ENCODE measurements at regions not wholly inside any gene's neighbourhood (a gene's known extent, or its start where the extent isn't known, plus 50 kb on each side); places are given as distances from the start of the nearest gene placed in this dataset.
A peak's percentile ranks its signal among the peaks of the same experiment; 100 is the strongest.
"Not testable (repeated sequence)": the region's sequence is repeated elsewhere in the genome, so short reads cannot be mapped to it uniquely, and the experiment has no call there.

DNA sequence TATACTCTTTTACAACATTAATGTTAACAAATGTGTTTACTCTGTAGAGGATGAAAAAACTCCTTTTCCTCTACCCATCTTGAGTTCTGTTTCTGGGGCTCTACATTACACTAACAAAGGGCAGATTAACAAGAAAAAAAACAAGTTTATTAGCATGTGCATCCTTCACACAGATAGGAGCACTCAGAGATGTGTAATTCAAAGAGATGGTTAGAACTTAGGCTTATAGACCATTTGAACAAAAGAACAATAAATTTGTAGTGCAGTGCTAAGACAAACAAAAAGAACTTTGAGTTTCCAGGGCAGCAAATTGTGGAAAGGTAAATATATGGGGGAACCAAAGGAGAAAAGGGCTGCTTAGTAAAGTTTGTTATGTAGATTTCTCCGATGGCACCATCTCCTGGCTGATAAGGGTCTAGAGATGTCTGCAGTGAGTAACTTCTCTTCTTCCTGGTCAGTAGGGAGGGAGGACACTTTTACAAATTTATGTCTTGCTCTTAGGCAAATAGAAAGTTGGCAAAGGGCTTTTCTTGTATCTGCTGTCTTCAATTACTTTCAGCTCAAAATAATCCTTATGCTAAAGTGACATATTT, 1249.9 kb upstream of the TENM3 start:
- no peak overlapping the region for H3K4me3 ChIP-seq (ENCODE audit: low read depth, low read length)
- no peak for DNase-seq (ENCODE audit: low read depth)

DNA sequence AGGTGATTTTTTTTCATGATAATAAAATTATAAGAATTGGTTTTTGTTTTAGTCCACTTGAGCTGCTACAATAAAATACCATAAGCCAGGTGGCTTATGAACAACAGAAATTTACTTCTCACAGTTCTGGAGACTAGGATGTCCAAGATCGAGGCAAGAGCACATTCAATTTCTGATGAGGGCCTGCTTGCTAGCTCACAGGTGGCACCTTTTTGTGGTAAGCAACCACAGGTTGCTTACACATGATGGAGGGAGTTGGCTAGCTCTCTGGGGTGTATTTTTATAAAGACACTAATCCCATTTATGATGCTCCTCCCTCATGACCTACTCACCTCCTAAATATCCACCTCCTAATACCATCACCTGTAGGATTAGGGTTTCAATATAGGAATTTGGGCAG, 1248.5 kb upstream of the TENM3 start:
- no peak overlapping the region for H3K4me3 ChIP-seq (ENCODE audit: low read depth, low read length)
- no peak for DNase-seq (ENCODE audit: low read depth)

DNA sequence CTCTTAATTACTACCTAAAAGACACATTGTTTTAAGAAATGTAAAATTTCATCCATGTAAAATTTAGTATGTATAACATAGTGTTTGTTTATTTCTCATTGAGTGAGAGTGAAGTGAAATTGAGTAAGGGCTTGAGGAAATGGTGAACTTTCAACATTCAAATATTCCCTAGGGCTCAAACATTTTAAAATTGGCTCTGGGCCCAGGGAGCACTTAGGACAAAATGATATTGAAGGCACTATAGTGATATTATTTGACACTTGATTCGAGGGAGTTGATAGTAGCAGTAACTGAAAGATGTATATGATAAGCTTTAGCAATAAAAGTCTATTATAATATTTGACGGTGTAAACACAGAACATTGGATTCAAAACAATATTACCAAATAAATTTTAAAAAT, 1244.0 kb upstream of the TENM3 start:
- DNase-seq (ENCODE audit: low read depth) = no peak

DNA sequence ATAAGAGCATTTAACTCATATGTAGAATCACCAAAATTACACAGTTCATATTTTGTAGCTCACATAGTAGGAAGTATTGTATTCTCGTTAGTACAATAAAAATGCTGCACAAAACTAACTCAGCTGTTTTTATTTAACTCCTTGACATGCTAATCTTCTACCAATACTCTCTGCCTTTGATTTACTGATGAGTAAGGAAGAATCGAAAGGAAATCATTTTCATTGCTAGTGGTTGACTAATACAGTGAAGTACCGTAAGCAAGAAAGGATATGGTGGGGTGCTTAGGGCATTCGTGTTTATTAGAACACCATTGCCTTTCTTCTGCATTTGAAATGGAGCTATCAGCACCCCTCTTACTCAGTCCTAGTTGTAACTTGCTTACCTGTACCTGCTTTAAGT, 1239.1 kb upstream of the TENM3 start:
- DNase-seq (ENCODE audit: low read depth) = no peak
- no peak overlapping the region for H3K4me3 ChIP-seq (ENCODE audit: low read depth, low read length)

More for the DNA sequence above, 1244.0 kb upstream of the TENM3 start:
- H3K4me3 ChIP-seq (ENCODE audit: low read depth, low read length) = no peak overlapping the region

DNA sequence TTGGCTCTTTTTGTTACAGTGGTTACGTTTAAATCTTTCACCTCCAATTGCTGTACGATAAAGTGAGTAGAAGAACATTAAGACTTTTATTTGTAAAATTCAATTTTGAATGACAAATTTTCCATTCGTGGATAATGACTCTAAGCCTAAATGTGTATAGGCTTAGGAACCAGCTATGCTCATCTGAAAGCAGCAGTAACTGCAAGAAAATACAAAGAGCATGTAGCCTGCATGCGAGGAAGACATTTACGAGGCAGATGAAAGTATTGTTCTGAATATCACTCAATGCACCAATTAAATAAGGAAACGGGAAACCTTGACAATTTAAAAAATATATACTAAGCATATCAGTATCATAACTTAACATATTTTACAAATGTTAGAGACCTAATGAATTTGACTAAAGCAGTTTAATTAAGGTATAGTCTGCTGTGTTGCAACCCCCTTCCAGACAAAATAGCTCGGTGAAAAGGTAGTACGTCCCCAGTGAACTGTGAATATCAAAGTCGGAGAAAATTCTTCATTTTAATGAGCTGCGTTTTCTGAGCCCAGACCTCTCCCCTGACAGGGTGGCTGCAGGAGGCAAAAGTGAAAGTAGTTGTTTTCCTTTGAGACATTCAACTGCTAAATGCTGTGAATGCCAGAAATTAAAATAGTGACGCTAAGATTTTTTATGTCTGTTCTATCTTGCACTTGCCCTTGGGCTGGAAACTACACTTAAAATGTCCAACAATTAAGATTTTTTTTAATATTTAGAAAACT, 1236.5 kb upstream of the TENM3 start:
- peak overlapping the region; percentile 5 for H3K4me3 ChIP-seq (ENCODE audit: low read depth, low read length)

DNA sequence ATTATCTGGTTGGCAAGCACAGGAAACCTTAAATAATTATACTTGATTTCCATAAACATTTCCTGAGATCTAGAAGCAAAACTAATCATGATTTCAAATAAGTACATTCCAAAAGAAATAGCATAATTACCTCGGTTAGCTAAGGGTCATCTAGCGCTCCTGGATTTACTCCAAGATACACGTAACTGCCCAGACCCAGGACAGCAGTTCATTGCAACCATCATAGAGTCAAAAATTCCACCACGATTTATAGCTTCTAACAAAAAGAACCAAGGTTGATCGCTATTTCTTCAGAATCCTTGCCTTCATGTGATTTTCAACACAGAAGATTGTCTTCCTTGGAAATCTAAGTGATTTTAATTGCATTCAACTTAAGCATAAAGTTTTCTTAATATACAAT, 1235.5 kb upstream of the TENM3 start:
- no peak for DNase-seq (ENCODE audit: low read depth)
- no peak overlapping the region for H3K4me3 ChIP-seq (ENCODE audit: low read depth, low read length)

More for the DNA sequence above, 1236.5 kb upstream of the TENM3 start:
- no peak for DNase-seq (ENCODE audit: low read depth)

DNA sequence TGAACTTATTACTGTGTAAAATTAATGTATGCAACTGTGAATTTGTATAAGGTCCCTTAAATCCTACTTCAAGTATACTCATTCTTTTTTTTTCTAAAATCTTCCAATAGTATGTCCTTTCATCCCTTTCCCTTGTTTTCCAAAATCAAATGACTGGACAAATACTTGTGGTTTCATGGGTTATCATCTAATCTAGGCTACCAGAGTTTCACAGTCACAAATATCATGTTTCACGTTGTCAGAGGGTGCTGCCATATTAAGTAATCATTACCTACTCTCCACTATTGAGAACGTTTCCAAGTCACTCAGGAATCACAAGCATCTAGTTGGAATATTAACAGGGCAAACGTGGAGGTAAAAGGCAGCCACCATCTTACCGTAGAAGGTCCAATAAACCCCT, 1235.0 kb upstream of the TENM3 start:
- no peak for DNase-seq (ENCODE audit: low read depth)
- H3K4me3 ChIP-seq (ENCODE audit: low read depth, low read length) = no peak overlapping the region

DNA sequence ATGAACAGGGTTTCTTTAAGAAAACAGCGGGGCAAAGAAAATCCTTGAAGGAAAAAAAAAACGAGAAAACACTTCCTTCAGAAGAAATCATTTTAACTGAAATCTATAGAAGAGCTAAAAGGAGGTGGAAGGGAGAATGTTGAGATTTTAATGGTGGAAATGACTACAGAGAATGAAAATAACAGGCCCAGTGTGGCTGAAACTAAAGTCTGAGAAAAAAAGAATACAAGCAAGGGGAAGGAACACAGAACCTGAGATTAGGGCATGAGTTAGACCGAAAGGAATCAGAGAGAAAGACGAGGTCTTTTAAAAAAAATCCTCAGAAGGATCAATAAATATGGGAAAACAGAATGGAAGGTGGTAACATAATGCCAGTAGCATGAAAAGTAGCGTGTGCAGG, 1230.0 kb upstream of the TENM3 start:
- H3K4me3 ChIP-seq (ENCODE audit: low read depth, low read length) = no peak overlapping the region
- no peak for DNase-seq (ENCODE audit: low read depth)

DNA sequence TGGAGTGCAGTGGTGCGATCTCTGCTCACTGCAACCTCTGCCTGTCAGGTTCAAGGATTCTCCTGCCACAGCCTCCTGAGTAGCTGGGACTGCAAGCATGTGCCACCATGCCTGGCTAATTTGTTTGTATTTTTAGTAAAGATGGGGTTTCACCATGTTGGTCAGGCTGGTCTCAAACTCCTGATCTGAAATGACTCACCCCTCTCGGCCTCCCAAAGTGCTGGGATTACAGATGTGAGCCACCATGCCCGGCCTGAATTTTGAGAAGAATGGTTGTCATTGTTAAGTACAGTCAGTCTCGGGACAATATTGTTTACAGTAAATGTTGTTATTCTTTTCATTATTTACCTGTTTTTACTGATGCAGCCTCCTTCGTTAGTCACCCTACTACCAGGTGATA, 1226.2 kb upstream of the TENM3 start:
- H3K4me3 ChIP-seq (ENCODE audit: low read depth, low read length) = no peak overlapping the region
- DNase-seq (ENCODE audit: low read depth) = no peak

DNA sequence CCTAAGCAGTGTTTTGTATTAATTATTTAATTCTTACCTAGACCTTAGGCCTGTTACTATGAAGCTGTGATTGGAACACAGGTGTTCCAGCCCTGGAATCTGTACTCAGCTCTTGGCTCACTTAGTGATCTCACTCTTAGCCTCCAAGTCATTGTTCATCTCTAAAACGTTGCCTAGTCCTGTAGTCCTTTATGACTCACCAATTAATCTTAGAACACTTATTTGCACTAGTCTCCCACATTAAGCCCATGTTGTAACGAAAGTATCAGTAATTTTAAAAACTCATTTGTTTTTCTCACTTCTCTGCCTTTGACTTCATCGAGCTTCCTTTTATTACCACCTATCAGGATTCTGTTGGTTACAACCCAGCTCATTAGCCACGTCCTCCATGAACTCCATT, 1224.7 kb upstream of the TENM3 start:
- no peak overlapping the region for H3K4me3 ChIP-seq (ENCODE audit: low read depth, low read length)

DNA sequence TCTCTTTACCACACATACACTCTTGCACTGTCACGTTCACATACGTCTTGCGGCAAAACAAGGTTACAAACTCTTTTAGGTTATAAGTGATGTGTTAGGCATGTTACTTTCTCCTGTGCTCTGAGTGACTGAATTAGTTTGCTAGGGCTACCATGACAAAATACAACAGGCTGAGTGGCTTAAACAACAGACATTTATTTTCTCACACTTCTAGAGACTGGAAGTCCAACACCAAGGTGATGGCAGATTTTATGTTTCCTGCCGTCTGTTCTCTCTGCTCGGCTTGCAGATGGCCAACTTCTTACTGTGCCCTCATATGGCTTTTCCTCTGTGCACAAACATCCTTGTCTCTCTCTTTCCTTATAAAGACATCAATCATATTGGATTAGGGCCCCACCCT, 1224.3 kb upstream of the TENM3 start:
- DNase-seq (ENCODE audit: low read depth) = no peak
- no peak overlapping the region for H3K4me3 ChIP-seq (ENCODE audit: low read depth, low read length)

More for the DNA sequence above, 1224.7 kb upstream of the TENM3 start:
- no peak for DNase-seq (ENCODE audit: low read depth)

DNA sequence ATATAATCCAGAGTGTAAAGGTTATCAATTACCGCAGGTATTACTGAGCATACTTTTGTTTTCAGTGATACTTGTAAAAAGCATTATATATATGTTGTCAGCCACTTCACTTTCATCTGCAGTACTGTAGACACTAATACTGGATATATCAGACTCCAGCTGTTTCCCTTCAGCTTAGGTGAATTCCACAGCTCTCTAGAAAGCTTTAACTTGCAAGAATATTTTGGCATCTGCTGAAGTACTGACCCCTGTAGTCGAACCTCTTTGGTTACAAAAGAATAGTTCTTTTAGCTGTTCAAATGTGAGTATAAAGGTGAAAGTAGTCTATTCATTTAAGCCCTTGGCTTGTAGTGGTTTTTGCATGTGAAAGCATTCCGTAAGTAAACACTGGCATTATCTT, 1222.7 kb upstream of the TENM3 start:
- DNase-seq (ENCODE audit: low read depth) = no peak
- H3K4me3 ChIP-seq (ENCODE audit: low read depth, low read length) = no peak overlapping the region

DNA sequence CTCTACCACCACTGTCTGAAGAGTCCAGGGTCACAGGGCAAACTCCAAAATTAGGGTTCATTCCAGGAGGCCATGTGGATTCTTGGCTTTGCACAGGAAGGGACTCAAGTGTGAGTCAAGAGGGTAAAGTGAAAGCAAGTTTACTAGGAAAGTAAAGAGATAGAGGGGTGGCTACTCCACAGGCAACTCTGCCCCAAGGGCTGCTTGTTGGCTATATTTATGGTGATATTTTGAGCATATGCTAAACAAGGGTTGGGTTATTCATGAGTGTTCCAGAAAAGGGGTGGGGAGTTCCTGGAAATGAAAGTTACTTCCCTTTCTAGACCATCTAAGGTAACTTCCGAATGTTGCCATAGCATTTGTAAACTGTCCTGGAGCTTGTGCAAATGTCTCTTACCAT, 1222.0 kb upstream of the TENM3 start:
- H3K4me3 ChIP-seq (ENCODE audit: low read depth, low read length) = no peak overlapping the region
- no peak for DNase-seq (ENCODE audit: low read depth)

DNA sequence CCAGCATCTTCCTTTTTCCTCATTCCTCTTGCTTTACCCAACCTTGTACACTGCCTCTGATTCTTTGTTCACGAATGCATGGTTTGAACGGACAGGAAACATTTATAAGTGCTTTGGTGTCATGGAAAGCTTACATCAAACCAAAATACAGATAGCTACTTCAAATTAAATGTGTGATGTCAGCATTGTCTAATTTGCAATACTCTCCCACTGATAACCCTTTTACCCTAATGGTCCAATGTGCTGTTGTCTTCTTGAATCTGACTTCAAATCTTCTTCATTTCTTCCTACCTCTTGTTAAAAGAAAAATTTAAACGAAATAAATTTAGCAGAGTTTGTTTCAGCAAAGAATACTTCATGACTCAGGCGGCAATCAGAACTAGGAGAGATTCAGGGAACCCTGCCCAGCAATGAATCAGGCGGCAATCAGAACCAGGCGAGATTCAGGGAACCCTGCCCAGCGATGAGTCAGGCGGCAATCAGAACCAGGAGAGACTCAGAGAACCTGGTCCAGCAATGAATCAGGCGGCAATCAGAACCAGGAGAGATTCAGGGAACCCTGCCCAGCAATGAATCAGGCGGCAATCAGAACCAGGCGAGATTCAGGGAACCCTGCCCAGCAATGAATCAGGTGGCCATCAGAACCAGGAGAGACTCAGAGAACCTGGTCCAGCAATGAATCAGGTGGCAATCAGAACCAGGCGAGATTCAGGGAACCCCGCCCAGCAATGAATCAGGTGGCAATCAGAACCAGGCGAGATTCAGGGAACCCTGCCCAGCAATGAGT, 1212.9 kb upstream of the TENM3 start:
- DNase-seq (ENCODE audit: low read depth) = peak; percentile 62

DNA sequence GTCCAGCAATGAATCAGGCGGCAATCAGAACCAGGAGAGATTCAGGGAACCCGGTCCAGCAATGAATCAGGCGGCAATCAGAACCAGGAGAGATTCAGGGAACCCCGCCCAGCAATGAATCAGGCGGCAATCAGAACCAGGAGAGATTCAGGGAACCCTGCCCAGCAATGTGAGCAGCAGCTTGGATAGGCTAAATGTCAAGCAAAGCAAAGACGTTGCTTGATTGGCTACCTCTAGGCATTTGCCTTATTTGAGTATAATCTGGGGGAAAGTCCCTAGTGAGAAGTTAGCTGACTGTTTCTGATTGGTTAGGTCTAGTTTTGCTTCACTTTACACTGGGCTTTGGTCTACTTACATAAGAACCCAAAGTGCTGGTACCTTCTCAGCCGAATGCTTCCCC, 1212.2 kb upstream of the TENM3 start:
- H3K4me3 ChIP-seq (ENCODE audit: low read depth, low read length) = no peak overlapping the region
- DNase-seq (ENCODE audit: low read depth) = no peak

More for the DNA sequence above, 1212.9 kb upstream of the TENM3 start:
- H3K4me3 ChIP-seq (ENCODE audit: low read depth, low read length) = not testable (repeated sequence)

DNA sequence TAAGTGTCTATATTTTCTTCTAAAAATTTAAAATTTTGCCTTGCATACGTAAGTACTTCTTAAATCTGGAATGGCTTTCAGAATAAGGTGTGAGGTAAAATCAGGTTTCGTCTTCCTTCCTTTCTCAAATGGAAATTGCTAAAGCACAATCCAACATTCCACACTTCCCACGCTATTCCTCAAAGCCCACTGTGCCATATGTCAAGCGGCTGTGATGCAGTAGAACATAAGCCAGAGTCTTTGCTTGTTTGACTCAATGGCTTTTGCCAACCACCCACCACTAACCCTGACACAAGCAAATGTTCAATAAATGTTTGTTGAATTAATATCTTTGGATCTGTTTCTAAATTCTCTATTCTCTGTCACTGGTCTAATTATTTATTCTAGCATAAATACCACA, 1199.7 kb upstream of the TENM3 start:
- no peak overlapping the region for H3K4me3 ChIP-seq (ENCODE audit: low read depth, low read length)

DNA sequence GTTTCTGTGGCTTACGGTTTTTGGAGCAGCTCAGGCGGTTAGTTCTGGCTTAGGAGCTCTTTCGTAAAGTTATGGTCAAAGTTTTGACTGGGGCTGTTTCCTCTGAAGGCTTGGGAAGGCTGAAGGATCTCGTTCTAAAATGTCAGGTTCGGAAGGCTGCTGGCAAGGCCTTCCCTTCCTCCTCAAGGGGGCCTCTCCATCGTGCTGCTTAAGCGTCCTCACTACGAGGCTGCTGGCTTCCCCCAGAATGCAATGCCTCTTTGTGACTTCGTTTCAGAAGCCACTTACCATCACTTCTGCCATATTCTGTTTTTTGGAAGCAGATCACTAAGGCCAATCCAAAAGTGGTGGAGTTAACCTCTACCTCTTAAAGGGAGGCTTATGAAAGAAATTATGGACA, 1196.4 kb upstream of the TENM3 start:
- no peak for DNase-seq (ENCODE audit: low read depth)
- H3K4me3 ChIP-seq (ENCODE audit: low read depth, low read length) = no peak overlapping the region

More for the DNA sequence above, 1199.7 kb upstream of the TENM3 start:
- no peak for DNase-seq (ENCODE audit: low read depth)

DNA sequence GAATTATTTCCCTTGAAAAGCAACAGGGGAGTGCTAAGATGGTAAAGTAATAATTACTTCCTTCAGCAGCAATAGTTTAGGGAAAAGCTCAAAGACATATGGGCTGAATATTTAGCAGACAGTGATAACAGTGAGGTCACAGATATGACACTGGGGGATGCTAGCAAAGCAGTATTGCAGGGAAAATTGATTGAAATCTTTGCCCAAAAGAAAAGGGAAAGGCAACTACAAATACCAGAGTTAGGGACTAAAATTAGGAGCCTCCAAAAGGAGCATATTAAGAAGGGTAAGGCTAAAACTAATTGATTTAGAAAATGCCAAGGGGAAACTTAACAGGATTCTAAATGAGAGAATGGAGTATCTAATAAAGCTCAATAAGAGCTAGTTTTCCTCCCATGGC, 1191.3 kb upstream of the TENM3 start:
- DNase-seq (ENCODE audit: low read depth) = no peak
- H3K4me3 ChIP-seq (ENCODE audit: low read depth, low read length) = no peak overlapping the region

DNA sequence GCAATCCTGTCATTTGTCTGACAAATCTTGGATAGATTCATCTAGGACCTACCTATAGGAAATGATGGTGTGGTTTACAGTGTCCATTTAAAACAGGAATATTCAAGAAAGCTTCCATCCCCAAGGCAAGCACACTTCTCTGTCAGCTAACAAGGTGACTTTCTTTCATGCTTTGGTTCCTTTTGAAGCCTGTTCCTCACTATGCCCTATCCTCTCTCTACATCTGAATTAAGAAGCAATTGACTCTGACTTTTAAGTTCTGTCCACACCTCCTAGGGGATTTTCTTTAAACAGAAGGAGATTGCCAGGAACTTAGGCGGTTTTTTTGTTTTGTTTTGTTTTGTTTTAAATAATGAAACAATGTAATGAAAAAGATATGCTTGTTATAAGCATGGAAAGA, 1181.4 kb upstream of the TENM3 start:
- H3K4me3 ChIP-seq (ENCODE audit: low read depth, low read length) = no peak overlapping the region
- no peak for DNase-seq (ENCODE audit: low read depth)

DNA sequence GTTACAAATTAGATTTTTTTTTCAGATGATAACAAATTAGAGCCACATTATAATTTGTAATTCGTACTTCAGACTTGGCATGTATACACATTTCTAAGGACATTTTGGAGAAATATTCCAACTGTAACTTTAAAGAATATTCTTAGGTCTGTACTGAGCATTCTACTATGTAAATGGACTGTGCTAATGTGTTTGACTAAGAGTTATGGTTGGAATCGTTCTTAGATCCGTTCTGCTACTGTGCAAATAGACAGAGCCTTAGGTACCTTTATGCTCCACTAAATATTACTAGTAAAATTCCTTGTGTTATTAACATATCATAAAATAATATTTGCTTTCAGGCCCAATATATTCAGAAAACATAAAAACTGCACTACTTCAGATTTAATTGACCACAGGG, 1180.0 kb upstream of the TENM3 start:
- H3K4me3 ChIP-seq (ENCODE audit: low read depth, low read length) = no peak overlapping the region
- DNase-seq (ENCODE audit: low read depth) = no peak

DNA sequence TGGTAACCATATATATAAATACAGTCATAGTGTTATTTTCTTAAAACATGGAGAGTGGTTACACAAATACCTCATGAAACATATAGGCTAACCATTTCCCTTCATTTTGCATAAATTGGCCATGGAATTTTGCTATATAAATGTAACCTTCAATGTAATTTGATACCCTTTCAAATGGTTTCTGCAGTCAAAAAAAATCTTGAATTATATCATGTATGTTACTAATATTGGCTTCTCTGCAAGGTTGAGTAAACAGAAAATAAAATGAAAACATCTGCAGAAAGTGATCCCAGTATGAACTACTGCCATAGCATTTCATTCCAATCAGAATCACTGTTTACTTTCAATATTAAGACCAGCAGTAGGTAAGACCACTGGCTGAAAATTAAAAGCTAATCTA, 1165.9 kb upstream of the TENM3 start:
- no peak for DNase-seq (ENCODE audit: low read depth)
- H3K4me3 ChIP-seq (ENCODE audit: low read depth, low read length) = no peak overlapping the region

All from skeletal muscle cell (primary cell).